HG02759 (cell line): ENCODE measurements at regions not wholly inside any gene's neighbourhood (a gene's known extent, or its start where the extent isn't known, plus 50 kb on each side); places are given as distances from the start of the nearest gene placed in this dataset.

Source experiments
- ATAC-seq: cut with Tn5 transposase; IDR thresholded peaks from one replicate; pipeline ENCODE4 v1.9.1; 2021; ENCODE audit warnings: mild to moderate bottlenecking, moderate library complexity; ENCODE audit not compliant: unreplicated experiment

DNA sequence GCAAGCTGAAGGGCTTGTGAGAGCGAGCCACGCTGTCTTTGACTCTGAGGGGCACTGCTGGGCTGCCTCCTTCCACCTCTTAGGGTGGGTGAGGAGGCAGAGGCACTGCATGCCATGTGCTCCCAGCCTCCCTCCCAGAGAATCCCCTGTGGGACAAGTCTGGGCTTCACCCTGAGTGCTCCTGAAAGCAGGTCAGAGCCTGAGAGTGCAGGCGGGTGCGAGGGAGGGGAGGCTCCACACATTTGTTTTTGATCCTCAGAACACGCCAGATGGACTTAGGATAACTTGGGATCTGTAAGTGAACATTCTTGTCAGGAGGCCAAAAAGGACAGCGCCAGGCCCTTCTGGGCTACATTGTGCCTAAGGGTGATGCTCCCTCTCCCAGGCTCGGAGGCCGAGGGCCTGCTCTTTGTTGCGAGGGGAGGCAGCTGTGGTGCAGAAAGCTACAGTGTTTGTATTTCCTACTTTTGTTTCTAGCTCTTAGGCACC lies 155.4 kb downstream of the TMX1 start:
- ATAC-seq, result no peak

DNA sequence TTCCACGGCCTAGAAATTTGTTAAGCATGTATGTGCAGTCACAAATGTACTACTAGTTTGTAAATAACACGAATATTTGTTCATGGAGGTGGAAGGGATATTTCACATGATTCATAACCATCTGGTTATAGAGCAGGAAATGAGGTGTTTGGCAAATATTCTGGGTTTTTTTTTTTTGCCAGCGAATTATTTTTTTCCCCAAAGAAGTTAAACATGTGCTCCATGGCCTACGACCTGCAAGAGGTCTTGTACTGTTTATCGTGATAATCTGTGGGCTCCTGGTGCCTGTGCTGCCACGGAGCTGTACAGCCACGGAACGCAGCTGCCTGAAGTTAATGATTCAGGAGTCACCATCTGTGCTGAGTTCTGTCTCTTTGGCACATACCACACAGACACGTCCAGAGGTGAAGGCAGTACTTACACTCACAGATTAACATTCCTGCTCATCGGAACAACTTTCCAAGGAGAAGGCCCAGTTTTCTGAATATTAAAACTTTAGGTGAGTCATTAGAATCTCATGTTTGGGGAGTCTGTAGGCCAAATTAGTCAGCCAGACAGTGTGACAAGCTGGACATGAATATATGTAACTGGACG lies 156.3 kb downstream of the TMX1 start:
- no peak for ATAC-seq

- no peak for ATAC-seq
Measured at GRCh38 chr14:51398898-51399297, 158.9 kb downstream of the TMX1 start.

DNA sequence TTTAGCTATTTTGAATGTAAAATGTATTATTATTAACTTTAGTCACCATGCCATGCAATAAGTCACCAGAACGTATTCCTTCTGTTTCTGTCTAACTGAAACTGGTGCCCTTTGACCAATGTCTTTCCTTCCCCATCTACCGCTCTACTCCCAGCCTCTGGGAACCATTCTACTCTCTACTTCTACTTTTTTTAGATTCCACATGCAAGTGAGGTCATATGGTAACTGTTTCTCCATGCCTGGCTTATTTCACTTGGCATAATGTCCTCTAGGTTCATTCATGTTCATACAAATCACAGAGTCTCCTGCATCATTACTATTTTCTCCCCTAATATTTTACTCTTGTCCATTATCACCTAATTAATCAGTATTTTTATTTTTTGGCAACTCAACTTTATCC lies 160.1 kb downstream of the TMX1 start:
- ATAC-seq, result no peak

DNA sequence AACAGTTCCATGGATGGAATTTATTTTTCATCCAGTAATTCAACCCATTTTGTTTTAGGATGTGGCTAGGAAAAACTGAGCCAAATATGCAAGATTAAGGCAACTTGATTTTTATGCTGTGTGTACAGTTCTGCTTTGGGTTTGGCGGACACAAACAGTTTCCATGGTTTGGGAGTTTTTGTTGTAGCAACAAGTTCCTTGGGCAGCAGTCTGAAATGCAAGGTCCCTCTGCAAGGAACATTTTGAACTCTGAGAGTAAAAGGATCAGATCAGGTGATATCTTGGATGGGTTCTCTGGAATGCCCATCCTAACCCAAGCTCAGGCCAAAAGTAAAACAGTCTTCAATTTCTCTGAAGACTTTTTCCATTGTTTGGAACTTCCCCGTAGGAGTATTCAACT lies 161.2 kb downstream of the TMX1 start:
- ATAC-seq, result no peak

- no peak for ATAC-seq
Measured at GRCh38 chr14:51401756-51402155, 161.7 kb downstream of the TMX1 start.

DNA sequence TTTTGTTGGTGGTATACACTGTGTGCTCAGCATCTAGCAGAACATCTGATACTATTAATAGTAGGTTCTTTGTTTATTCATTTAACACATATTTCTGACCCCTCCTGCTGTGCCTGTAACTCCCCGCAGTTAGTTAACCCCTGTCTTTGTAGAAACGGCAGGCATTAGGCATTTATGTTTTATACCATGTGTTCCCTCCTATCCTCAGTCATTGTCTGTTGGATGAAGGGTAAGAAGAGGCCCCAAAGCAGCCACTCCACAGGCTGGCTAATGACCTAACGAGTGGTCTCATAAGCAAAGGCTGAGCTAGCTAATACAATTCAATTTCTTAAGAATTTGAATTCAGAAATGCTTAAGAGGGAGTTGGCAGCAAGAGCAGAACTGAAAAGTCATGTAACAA lies 170.8 kb downstream of the TMX1 start:
- ATAC-seq, result no peak

- ATAC-seq, result no peak
Measured at GRCh38 chr14:51419685-51420084, 179.6 kb downstream of the TMX1 start.

- ATAC-seq, result no peak
Measured at GRCh38 chr14:51422704-51423103, 182.7 kb downstream of the TMX1 start.

DNA sequence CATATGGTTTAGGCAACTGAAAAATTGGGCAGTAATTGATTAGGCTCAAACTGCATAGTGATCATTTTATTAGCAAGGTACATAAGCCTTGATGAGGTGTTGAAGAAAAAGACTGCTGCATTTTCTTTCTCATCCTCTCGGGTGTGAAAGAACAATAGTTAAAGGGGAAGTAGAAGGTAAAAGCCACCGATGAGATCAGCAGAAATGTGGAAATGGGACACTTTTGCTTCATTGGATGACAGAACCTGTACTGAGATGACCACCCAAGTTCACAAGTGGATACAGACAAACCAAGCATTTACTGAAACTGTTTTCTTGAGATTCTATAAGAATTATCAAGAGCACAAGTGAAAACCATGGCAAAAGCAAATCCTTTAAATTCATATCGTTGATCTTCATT lies 184.0 kb downstream of the TMX1 start:
- ATAC-seq, result no peak

DNA sequence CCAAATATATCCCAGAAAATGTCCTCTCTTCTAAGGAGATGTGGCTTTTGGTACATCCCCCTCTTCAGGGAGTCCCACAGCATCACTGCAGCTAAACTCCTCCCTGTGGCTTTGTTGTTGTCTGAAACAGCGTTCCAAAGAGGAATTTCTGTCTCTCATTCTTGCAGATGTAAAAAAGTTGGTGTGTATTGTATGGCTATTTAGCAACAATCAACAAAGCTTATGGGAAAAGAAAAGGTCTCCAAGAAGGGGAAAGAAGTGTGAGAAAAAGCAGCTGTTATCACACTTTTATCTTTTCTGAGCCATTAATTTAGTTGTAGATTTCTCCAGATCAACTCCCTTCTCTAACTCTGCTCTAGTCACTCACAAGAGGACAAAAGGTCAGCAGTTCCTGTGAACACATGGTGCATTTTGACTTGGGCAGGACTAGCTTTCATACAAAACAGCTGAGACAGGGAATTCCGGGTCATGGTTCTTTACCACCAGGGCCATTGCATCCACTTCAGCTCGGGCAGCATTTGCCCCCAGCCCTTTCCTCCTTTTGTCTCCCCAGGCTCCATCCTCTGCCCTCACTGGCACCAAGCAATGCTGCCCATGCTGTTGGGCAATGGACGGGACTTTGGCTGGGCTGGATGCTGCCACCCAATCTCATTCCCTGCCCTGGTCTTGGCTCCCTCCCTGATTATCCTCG lies 184.7 kb downstream of the TMX1 start:
- no peak for ATAC-seq

- no peak for ATAC-seq
Measured at GRCh38 chr14:51428981-51429380, 188.9 kb downstream of the TMX1 start.

GRCh38 chr14:51430079-51430478 lies 190.0 kb downstream of the TMX1 start:
- no peak for ATAC-seq

- peak; percentile 21 for ATAC-seq
Measured at GRCh38 chr14:51430633-51431032, 190.6 kb downstream of the TMX1 start.

- ATAC-seq, result peak; percentile 63
Measured at GRCh38 chr14:51431033-51431709, 191.1 kb downstream of the TMX1 start.

- ATAC-seq, result no peak
Measured at GRCh38 chr14:51431741-51432140, 191.7 kb downstream of the TMX1 start.

- ATAC-seq, result peak; percentile 64
Measured at GRCh38 chr14:51432302-51432948, 192.4 kb downstream of the TMX1 start.

GRCh38 chr14:51436630-51437029 lies 196.6 kb downstream of the TMX1 start:
- ATAC-seq, result no peak

GRCh38 chr14:51439896-51440295 lies 199.8 kb downstream of the TMX1 start:
- ATAC-seq, result no peak

- ATAC-seq, result no peak
Measured at GRCh38 chr14:51441001-51441400, 201.0 kb downstream of the TMX1 start.

- ATAC-seq, result no peak
Measured at GRCh38 chr14:51442513-51443175, 202.6 kb downstream of the TMX1 start.
